HEK293T (cell line): ENCODE measurements at regions not wholly inside any gene's neighbourhood (a gene's known extent, or its start where the extent isn't known, plus 50 kb on each side); places are given as distances from the start of the nearest gene placed in this dataset.

Experiments
- ARNT ChIP-seq: fragments of 450-650 bp; IDR thresholded peaks from 2 replicates; pipeline ENCODE4 v1.6.1; 2017; ENCODE audit warnings: mild to moderate bottlenecking
- BHLHE40 ChIP-seq: fragments of 450-650 bp; IDR thresholded peaks from 2 replicates; pipeline ENCODE4 v1.6.1; 2016; ENCODE audit warnings: mild to moderate bottlenecking, moderate library complexity, borderline replicate concordance
- FOXM1 ChIP-seq: fragments of 450-650 bp; IDR thresholded peaks from 2 replicates; pipeline ENCODE4 v1.6.1; 2017; ENCODE audit warnings: mild to moderate bottlenecking, borderline replicate concordance
- HDGF ChIP-seq: fragments of 450-650 bp; IDR thresholded peaks from 2 replicates; pipeline ENCODE4 v1.6.1; 2017; ENCODE audit warnings: antibody characterized with exemption, borderline replicate concordance
- L3MBTL2 ChIP-seq: fragments of 450-650 bp; conservative IDR thresholded peaks from 2 replicates; pipeline ENCODE4 v1.6.1; 2016; ENCODE audit warnings: mild to moderate bottlenecking
- SUZ12 ChIP-seq: fragments of 450-650 bp; IDR thresholded peaks from 2 replicates; pipeline ENCODE4 v1.6.1; 2016; ENCODE audit warnings: mild to moderate bottlenecking

DNA sequence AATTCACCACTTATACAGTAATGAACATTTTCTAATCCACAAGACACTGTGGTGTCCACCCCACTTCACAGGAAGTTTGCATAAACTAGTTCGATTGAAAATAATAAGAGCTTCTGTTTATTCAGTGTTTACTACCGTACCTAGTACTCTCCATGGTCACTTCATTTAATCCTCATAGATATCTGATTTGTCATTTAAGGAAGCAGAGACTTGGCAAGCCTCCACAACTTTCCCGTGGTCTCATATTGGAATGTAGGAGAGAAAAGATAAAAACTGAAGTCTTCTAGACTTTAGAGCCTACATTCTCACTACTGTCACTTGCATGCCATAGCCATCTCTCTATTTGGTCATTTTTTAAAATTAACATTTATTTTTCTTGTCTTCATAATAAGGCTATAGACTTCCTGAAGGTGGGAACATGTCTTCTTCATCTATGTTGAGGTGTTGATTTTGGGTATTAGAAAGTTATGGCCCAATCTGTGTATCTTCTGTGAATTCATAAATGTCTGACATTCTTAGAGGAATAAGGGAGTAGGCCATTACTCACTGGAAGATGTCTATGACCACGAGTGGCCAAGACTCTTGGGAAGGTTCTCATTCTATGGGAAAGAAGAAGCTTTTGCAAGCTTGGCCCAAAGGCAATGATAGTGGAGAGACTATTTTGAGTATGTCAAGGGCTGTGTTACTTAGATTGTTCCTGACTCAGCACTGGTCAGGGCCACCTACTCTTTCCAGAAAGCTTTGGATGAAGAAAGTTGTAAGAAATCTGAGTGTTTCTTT lies 423.7 kb downstream of the LRIG3 start:
- TF ChIP-seq BHLHE40 = no peak
- no peak for TF ChIP-seq FOXM1
- TF ChIP-seq ARNT = no peak
- no peak for TF ChIP-seq L3MBTL2
- no peak for TF ChIP-seq SUZ12
- TF ChIP-seq HDGF = no peak
